ENCODE measurements at regions not wholly inside any gene's neighbourhood (a gene's known extent, or its start where the extent isn't known, plus 50 kb on each side); places are given as distances from the start of the nearest gene placed in this dataset.

- ATAC-seq: no peak
- TF ChIP-seq ESRRG (CRISPR knock-in tag; IDR thresholded peaks at IDR 0.05) (no peak), ISL1 (CRISPR knock-in tag; IDR thresholded peaks at IDR 0.05) (no peak), BACH2 (CRISPR knock-in tag; IDR thresholded peaks at IDR 0.05; ENCODE audit: borderline replicate concordance) (no peak), CREB5 (CRISPR knock-in tag; IDR thresholded peaks at IDR 0.05; ENCODE audit: low read depth) (no peak), ZFP30 (CRISPR knock-in tag; IDR thresholded peaks at IDR 0.05) (no peak), SNAI2 (CRISPR knock-in tag; IDR thresholded peaks at IDR 0.05) (no peak), ARNTL (CRISPR knock-in tag; IDR thresholded peaks at IDR 0.05; ENCODE audit: borderline replicate concordance, low read depth) (no peak), ZC3H10 (CRISPR knock-in tag; IDR thresholded peaks at IDR 0.05) (no peak), ZFP3 (CRISPR knock-in tag; IDR thresholded peaks at IDR 0.05) (no peak)
- TF ChIP-seq, protein P1, sequence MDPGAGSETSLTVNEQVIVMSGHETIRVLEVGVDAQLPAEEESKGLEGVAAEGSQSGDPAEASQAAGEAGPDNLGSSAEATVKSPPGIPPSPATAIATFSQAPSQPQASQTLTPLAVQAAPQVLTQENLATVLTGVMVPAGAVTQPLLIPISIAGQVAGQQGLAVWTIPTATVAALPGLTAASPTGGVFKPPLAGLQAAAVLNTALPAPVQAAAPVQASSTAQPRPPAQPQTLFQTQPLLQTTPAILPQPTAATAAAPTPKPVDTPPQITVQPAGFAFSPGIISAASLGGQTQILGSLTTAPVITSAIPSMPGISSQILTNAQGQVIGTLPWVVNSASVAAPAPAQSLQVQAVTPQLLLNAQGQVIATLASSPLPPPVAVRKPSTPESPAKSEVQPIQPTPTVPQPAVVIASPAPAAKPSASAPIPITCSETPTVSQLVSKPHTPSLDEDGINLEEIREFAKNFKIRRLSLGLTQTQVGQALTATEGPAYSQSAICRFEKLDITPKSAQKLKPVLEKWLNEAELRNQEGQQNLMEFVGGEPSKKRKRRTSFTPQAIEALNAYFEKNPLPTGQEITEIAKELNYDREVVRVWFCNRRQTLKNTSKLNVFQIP (CRISPR knock-in tag; IDR thresholded peaks at IDR 0.05; ENCODE audit: borderline replicate concordance, low read depth): no peak
- TF ChIP-seq, protein P2, sequence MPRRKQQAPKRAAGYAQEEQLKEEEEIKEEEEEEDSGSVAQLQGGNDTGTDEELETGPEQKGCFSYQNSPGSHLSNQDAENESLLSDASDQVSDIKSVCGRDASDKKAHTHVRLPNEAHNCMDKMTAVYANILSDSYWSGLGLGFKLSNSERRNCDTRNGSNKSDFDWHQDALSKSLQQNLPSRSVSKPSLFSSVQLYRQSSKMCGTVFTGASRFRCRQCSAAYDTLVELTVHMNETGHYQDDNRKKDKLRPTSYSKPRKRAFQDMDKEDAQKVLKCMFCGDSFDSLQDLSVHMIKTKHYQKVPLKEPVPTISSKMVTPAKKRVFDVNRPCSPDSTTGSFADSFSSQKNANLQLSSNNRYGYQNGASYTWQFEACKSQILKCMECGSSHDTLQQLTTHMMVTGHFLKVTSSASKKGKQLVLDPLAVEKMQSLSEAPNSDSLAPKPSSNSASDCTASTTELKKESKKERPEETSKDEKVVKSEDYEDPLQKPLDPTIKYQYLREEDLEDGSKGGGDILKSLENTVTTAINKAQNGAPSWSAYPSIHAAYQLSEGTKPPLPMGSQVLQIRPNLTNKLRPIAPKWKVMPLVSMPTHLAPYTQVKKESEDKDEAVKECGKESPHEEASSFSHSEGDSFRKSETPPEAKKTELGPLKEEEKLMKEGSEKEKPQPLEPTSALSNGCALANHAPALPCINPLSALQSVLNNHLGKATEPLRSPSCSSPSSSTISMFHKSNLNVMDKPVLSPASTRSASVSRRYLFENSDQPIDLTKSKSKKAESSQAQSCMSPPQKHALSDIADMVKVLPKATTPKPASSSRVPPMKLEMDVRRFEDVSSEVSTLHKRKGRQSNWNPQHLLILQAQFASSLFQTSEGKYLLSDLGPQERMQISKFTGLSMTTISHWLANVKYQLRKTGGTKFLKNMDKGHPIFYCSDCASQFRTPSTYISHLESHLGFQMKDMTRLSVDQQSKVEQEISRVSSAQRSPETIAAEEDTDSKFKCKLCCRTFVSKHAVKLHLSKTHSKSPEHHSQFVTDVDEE (CRISPR knock-in tag; IDR thresholded peaks at IDR 0.05): no peak
Observed at GRCh38 chr22:48331266-48331665, 1496.4 kb downstream of the BRD1 start.

DNA sequence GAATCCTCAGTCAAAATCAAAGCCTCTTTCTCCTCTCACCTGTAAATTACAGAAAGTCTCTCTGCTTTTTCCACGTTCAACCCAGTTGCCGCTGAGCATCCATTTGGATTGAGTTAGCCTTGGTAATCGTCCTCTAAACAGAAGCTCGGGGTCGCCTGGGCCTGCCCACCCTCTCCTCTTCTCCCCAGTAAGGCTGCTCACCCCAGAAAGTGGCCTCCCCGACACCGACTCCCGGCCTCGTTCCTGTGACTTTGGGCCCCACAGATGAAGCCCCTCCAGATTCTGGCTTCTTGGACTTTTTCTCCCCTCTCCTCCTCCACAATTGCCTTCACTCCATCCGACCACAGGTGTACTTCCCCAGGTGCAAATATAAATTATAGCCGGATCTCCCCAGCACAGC lies 1500.0 kb downstream of the BRD1 start:
- ATAC-seq: no peak
- TF ChIP-seq ZFP30 (CRISPR knock-in tag; IDR thresholded peaks at IDR 0.05) (no peak), OSR1 (CRISPR knock-in tag; IDR thresholded peaks at IDR 0.05) (no peak), ZNF8 (CRISPR knock-in tag; IDR thresholded peaks at IDR 0.05) (no peak), GLIS3 (CRISPR knock-in tag; IDR thresholded peaks at IDR 0.05) (no peak), PPARA (CRISPR knock-in tag; IDR thresholded peaks at IDR 0.05; ENCODE audit: borderline replicate concordance) (no peak), TCF4 (CRISPR knock-in tag; IDR thresholded peaks at IDR 0.05; ENCODE audit: borderline replicate concordance) (no peak), ZC3H10 (CRISPR knock-in tag; IDR thresholded peaks at IDR 0.05) (no peak), BACH2 (CRISPR knock-in tag; IDR thresholded peaks at IDR 0.05; ENCODE audit: borderline replicate concordance) (no peak), ESRRG (CRISPR knock-in tag; IDR thresholded peaks at IDR 0.05) (no peak)

DNA sequence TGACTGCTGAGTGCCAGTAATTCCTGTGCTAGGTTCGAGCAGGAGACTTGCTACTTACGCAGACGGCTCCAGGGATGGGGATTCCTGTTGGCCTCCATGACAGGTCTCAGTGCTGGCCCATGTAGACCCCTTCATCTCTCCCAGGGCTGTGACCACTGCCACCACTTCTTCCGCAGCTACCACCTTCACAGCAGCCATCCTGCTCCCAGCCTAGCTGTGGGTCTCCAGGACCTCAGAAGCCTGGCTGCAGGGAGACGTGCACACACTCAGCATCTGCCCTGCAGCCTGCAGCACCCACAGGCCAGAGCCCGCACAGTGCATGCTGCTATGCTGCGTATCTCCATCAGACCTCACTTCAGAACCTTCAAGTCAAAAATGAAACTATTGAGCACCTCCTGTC lies 1503.9 kb downstream of the BRD1 start:
- TF ChIP-seq PATZ1 (CRISPR knock-in tag; IDR thresholded peaks at IDR 0.05; ENCODE audit: borderline replicate concordance) (no peak), ZNF70 (CRISPR knock-in tag; IDR thresholded peaks at IDR 0.05) (no peak), ISL1 (CRISPR knock-in tag; IDR thresholded peaks at IDR 0.05) (no peak), PPARA (CRISPR knock-in tag; IDR thresholded peaks at IDR 0.05; ENCODE audit: borderline replicate concordance) (no peak), ARNTL (CRISPR knock-in tag; IDR thresholded peaks at IDR 0.05; ENCODE audit: borderline replicate concordance, low read depth) (no peak), SNAI2 (CRISPR knock-in tag; IDR thresholded peaks at IDR 0.05) (no peak), GLIS3 (CRISPR knock-in tag; IDR thresholded peaks at IDR 0.05) (no peak), ESRRG (CRISPR knock-in tag; IDR thresholded peaks at IDR 0.05) (no peak), TCF4 (CRISPR knock-in tag; IDR thresholded peaks at IDR 0.05; ENCODE audit: borderline replicate concordance) (no peak)
- TF ChIP-seq, protein P2 (CRISPR knock-in tag; IDR thresholded peaks at IDR 0.05): no peak
- ATAC-seq: no peak

Measured in SK-N-SH treated with all-trans-retinoic acid at 6 μM for 48 hours (cell line).